SK-N-SH treated with all-trans-retinoic acid at 6 μM for 48 hours (cell line): ENCODE measurements at regions not wholly inside any gene's neighbourhood (a gene's known extent, or its start where the extent isn't known, plus 50 kb on each side); places are given as distances from the start of the nearest gene placed in this dataset.

Experiments used
- CREB5 ChIP-seq: fragments of 250-450 bp; sonication (Bioruptor Pico); IDR thresholded peaks from 2 replicates; pipeline ENCODE4 v1.5.1; 2020; ENCODE audit warnings: low read depth, mild to moderate bottlenecking, moderate library complexity
- PPARA ChIP-seq: fragments of 250-450 bp; sonication (Bioruptor Pico); IDR thresholded peaks from 2 replicates; pipeline ENCODE4 v1.5.0; 2020; ENCODE audit warnings: mild to moderate bottlenecking, borderline replicate concordance
- TOX ChIP-seq: fragments of 250-450 bp; sonication (Bioruptor Pico); IDR thresholded peaks from 2 replicates; pipeline ENCODE4 v1.8.0; 2021; ENCODE audit warnings: mild to moderate bottlenecking, moderate library complexity, borderline replicate concordance
- TSHZ2 ChIP-seq: fragments of 250-450 bp; sonication (Bioruptor Pico); IDR thresholded peaks from 2 replicates; pipeline ENCODE4 v1.5.0; 2020; ENCODE audit warnings: mild to moderate bottlenecking, moderate library complexity
- ZFP3 ChIP-seq: fragments of 250-450 bp; sonication (Bioruptor Pico); IDR thresholded peaks from 2 replicates; pipeline ENCODE4 v1.5.0; 2020; ENCODE audit warnings: mild to moderate bottlenecking, moderate library complexity
- ZFP30 ChIP-seq: fragments of 450-650 bp; formaldehyde crosslinking; IDR thresholded peaks from 2 replicates; pipeline ENCODE4 v1.5.0; 2022; ENCODE audit warnings: mild to moderate bottlenecking, moderate library complexity
- ZNF70 ChIP-seq: fragments of 450-650 bp; formaldehyde crosslinking; IDR thresholded peaks from 2 replicates; pipeline ENCODE4 v1.5.0; 2020; ENCODE audit warnings: mild to moderate bottlenecking, moderate library complexity

GRCh38 chr12:66736931-66737330 is 58.1 kb upstream of the GRIP1 start:
- TF ChIP-seq PPARA (CRISPR knock-in tag) (no peak), ZFP30 (CRISPR knock-in tag) (no peak), TSHZ2 (CRISPR knock-in tag) (no peak), TOX (no peak), CREB5 (no peak), ZNF70 (no peak), ZFP3 (no peak)
